ENCODE measurements at regions not wholly inside any gene's neighbourhood (a gene's known extent, or its start where the extent isn't known, plus 50 kb on each side); places are given as distances from the start of the nearest gene placed in this dataset.

GRCh38 chr1:244302876-244303609 is 148.7 kb downstream of the ADSS2 start:
- TF ChIP-seq, protein P1, sequence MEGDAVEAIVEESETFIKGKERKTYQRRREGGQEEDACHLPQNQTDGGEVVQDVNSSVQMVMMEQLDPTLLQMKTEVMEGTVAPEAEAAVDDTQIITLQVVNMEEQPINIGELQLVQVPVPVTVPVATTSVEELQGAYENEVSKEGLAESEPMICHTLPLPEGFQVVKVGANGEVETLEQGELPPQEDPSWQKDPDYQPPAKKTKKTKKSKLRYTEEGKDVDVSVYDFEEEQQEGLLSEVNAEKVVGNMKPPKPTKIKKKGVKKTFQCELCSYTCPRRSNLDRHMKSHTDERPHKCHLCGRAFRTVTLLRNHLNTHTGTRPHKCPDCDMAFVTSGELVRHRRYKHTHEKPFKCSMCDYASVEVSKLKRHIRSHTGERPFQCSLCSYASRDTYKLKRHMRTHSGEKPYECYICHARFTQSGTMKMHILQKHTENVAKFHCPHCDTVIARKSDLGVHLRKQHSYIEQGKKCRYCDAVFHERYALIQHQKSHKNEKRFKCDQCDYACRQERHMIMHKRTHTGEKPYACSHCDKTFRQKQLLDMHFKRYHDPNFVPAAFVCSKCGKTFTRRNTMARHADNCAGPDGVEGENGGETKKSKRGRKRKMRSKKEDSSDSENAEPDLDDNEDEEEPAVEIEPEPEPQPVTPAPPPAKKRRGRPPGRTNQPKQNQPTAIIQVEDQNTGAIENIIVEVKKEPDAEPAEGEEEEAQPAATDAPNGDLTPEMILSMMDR (IDR thresholded peaks at IDR 0.05) = no peak
- TF ChIP-seq EP300 (IDR thresholded peaks at IDR 0.05) = no peak
- no peak for TF ChIP-seq POLR2A (IDR thresholded peaks at IDR 0.05; ENCODE audit: low read depth)

Data from esophagus muscularis mucosa (tissue), 4 donors.